ENCODE measurements at regions not wholly inside any gene's neighbourhood (a gene's known extent, or its start where the extent isn't known, plus 50 kb on each side); places are given as distances from the start of the nearest gene placed in this dataset.

- TF ChIP-seq, protein P1, sequence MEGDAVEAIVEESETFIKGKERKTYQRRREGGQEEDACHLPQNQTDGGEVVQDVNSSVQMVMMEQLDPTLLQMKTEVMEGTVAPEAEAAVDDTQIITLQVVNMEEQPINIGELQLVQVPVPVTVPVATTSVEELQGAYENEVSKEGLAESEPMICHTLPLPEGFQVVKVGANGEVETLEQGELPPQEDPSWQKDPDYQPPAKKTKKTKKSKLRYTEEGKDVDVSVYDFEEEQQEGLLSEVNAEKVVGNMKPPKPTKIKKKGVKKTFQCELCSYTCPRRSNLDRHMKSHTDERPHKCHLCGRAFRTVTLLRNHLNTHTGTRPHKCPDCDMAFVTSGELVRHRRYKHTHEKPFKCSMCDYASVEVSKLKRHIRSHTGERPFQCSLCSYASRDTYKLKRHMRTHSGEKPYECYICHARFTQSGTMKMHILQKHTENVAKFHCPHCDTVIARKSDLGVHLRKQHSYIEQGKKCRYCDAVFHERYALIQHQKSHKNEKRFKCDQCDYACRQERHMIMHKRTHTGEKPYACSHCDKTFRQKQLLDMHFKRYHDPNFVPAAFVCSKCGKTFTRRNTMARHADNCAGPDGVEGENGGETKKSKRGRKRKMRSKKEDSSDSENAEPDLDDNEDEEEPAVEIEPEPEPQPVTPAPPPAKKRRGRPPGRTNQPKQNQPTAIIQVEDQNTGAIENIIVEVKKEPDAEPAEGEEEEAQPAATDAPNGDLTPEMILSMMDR (IDR thresholded peaks at IDR 0.05; ENCODE audit: insufficient read depth, missing control alignments): no peak
- FAIRE-seq: no peak
- no peak for DNase-seq (ENCODE audit: insufficient read length, low spot score)
Measured at GRCh38 chr13:37945651-37946575, 76.3 kb upstream of the TRPC4 start.

DNA sequence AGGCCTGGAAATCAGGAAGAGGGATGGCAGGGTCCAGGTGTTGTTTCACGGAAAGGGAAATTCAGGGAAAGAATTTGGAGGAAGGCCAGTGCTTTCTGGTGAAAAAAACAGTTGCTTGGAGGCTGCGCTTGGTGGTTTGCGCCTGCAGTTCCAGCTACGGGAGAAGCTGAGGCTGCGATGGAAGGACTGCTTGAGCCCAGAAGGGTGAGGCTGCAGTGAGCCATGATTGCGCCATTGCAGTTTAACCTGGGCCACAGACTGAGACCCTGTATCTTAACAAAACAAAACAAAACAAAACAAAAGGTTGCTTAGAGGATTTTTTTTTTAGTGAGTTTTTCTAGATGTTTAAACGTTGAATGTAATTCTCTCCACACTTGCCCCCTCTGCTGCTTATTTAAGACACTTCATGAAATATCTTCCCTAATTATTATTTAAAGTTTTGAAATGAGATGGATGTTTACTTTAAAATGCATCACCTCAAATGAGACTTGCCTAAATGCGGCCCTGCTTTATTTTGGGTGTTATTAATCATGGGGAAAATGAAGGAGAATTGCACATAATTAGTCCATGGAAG is 75.4 kb upstream of the TRPC4 start:
- TF ChIP-seq, protein P1 (IDR thresholded peaks at IDR 0.05; ENCODE audit: insufficient read depth, missing control alignments): no peak
- DNase-seq (ENCODE audit: insufficient read length, low spot score) (no peak), FAIRE-seq (no peak)

DNA sequence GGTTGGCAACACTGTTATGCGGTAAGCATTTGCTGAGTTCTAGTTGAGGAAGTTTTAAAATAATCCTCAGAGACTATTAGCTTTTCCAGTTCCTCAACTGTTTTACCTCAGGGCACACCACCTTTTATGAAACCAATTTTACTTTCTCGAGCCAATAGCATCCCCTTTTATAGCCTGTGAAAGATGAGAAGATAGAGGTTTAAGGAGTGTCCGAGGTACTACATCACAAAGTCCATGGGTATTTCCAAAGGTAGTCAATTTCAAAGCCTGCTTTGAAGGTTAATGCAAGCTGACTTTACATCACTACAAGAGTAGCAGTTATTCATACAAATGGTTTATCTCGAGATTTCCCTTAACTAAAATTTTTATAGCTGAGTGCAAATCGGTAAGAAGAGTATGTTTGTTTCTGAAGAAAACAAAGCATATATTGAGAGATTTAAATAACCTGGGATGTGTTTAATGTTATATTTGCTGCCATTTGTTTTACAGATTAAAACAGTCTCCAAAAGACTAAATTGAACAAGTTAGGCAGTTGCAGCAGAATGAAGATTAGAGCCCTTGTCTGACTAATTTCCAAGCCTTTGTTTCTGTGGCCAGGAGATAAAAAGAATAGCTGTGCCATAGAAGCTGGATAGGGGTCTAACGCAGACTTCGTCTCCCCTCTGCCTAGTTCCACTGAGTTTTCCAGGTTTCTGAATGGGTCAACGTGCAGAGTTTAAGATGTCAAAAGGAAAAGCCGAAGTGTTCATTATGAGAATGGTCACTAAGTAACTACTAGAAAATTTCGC is 74.7 kb upstream of the TRPC4 start:
- DNase-seq (ENCODE audit: insufficient read length, low spot score): no peak
- FAIRE-seq: no peak
- TF ChIP-seq, protein P1 (IDR thresholded peaks at IDR 0.05; ENCODE audit: insufficient read depth, missing control alignments): no peak

DNA sequence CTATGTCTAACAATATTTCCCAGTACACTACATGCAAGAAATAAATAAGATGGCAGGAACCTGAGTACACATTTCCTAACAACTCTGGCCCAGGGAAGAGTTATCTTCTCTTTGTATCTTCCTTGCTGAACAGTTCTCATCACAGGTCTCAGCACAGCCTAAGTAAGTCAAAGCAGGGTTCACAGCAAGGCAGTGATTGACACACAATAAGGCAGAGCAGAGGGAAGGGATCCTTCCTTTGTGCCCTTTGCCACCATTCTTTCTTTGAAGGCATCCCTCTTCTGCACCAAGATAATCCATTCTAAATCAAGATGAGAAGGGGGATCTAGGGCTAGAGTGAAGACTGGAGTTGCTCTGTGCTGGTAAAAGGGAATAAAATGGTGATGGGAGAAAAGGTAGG is 73.4 kb upstream of the TRPC4 start:
- TF ChIP-seq, protein P1 (IDR thresholded peaks at IDR 0.05; ENCODE audit: insufficient read depth, missing control alignments): no peak
- FAIRE-seq: no peak
- no peak for DNase-seq (ENCODE audit: insufficient read length, low spot score)

GRCh38 chr13:37934339-37935191 is 65.0 kb upstream of the TRPC4 start:
- FAIRE-seq (no peak), DNase-seq (ENCODE audit: insufficient read length, low spot score) (no peak)
- TF ChIP-seq, protein P1 (IDR thresholded peaks at IDR 0.05; ENCODE audit: insufficient read depth, missing control alignments): no peak

- TF ChIP-seq, protein P1 (IDR thresholded peaks at IDR 0.05; ENCODE audit: insufficient read depth, missing control alignments): no peak
- FAIRE-seq (no peak), DNase-seq (ENCODE audit: insufficient read length, low spot score) (no peak)
Measured at GRCh38 chr13:37929308-37929707, 59.7 kb upstream of the TRPC4 start.
